GM18507 (cell line): ENCODE measurements at regions not wholly inside any gene's neighbourhood (a gene's known extent, or its start where the extent isn't known, plus 50 kb on each side); places are given as distances from the start of the nearest gene placed in this dataset.
"Not testable (repeated sequence)": the region's sequence is repeated elsewhere in the genome, so short reads cannot be mapped to it uniquely, and the experiment has no call there.

ENCODE experiments used
- DNase-seq: peaks from one replicate; pipeline ENCODE4 v3.0.0; 2011; ENCODE audit warnings: low read depth; ENCODE audit not compliant: insufficient read length; ENCODE audit errors: extremely low spot score
- FAIRE-seq: peaks from 2 replicates; lab custom pipeline; 2011; peaks lifted over from hg19 to GRCh38; lab: Jason Lieb, UNC

DNA sequence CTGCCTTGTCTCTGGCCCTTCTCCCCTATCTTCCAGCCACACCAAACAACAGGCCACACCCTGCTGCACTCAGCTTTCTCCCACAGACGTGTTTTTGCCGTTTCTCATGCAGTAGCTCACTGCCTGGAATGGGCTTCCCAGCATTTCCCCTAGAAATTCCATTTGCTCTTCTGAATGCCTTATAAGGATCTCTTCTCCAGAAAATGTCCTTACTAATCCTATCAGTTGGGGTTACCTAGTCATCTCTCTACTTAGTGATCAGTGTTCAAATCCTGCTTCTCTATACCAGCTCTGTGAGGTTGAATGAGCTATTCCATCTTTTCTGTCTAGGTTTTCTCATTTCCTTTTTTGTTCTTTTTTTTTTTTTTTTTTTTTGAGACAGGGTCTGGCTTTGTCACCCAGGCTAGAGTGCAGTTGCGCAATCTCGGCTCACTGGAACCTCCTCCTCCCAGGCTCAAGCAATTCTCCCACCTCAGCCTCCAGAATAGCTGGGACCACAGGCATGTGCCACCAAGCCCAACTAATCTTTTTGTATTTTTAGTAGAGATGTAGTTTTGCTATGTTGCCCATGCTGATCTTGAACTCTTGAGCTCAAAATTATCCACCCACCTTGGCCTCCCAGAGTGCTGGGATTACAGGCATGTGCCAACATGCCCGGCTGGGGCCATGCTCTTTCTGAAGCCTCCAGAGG lies 98.2 kb upstream of the CHD2 start:
- no peak for DNase-seq
- no peak for FAIRE-seq

DNA sequence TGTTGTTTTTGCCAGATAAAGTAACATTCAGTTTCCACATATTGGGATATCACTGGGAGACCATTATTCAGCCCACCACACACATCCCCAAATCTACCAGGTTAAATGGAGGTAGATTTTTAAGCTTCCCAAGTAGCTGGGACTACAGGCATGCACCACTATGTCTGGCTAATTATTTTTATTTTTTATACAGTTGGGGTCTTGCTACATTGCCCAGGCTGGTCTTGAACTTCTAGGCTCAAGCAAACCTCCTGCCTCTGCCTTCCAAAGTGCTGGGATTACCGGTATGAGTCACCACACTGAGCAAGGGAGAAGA lies 96.6 kb upstream of the CHD2 start:
- no peak for FAIRE-seq
- DNase-seq = no peak

DNA sequence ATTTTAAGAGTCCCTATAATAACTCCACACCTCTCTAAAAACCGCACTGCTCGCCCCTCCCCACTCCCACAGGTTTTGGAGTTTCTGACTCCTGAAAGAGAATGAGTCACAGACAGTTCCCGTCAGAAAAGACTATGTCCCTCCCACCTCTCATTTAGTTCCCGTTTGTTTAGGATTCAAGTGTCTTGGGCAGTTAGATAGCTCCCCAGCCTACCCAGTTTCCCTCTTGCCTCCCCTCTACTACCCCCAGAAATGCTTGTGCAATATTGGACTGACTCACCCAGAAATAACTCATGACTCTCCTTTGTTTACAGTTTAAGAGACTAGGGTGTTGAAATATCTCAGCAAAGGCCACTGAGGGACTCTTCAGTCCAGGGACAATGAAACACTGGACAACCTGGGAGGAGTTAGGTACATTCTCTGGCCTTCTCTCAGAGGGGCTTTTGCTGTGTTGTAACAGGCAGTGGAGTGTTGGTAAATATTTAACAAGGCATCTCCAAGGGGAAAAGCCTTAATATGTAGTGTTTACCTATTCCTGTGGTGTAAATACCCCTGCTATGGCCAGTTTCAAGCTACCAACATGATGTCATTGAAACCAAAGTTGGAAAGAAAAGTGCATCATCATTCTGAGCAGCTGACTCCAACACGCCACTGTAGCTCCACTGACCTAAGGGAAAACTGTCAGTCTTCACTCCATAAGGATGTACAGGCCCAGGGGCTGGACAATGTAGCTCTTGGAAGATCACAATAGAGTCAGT lies 96.1 kb upstream of the CHD2 start:
- FAIRE-seq (no peak), DNase-seq (no peak)

DNA sequence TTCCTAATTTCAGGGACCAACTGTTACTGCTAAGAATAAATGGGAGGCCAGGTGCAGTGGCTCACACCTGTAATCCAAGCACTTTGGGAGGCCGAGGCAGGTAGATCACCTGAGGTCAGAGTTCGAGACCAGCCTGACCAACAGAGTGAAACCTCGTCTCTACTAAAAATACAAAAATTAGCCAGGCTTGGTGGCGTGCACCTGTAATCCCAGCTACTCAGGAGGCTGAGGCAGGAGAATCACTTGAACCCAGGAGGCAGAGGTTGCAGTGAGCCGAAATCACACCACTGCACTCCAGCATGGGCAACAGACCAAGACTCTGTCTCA lies 95.6 kb upstream of the CHD2 start:
- DNase-seq, FAIRE-seq: not testable (repeated sequence)

DNA sequence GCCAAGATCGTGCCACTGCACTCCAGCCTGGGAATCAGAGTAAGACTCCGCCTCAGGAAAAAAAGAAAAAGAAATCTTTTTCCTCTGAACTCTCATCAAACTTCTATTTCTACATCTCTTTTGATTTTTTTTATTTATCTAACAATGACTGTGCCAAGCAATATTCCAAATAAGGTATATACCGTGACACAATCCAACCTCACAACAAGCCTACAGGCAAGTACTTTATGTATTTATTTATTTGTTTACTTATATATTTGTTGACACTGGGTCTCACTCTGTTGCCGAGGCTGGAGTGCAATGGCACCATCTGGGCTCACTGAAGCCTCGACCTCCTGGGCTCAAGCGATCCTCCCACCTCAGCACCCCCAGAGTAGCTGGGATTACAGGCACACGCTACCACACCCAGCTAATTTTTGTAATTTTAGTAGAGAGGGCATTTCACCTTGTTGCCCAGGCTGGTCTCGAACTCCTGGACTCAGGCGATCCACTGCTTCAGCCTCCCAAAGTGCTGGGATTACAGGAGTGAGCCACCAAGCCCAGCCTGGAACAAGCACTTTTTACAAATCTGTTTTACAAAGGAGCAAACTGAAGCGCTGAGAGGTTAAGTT lies 94.9 kb upstream of the CHD2 start:
- FAIRE-seq (no peak), DNase-seq (no peak)

GRCh38 chr15:92806171-92806570 lies 94.0 kb upstream of the CHD2 start:
- FAIRE-seq, DNase-seq: not testable (repeated sequence)

- DNase-seq (no peak), FAIRE-seq (no peak)
Observed at GRCh38 chr15:92806763-92807162, 93.4 kb upstream of the CHD2 start.

DNA sequence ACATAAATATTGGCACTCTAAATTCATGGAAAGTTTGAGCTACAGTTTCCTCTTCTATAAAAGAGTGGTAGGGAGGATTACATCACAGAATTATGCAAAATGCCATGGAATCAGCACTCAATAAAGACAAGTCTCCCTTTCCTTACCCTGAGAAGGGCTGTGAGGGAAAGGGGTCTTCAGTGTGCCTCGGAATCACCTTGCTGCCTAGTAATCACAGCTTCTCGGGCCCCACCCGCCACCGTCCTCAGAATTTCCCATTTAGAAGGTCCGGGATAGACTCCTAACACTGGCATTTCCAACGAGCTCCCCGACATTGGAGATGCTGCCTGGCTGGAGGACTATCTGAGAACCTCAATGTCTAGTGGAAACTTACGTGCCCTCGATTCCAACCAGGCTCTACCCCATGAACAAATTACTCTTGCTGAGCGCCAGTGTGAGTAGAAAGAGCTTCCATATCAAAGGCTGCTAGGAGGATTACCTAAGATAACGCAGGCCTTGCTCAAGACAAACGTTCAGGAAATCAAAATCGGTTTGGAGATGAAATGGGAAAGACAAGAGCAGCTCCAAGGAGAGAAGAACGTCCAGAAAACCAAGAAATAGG lies 92.1 kb upstream of the CHD2 start:
- FAIRE-seq (no peak), DNase-seq (no peak)

GRCh38 chr15:92808598-92809063 lies 91.5 kb upstream of the CHD2 start:
- no peak for DNase-seq

GRCh38 chr15:92809064-92809879 lies 90.9 kb upstream of the CHD2 start:
- FAIRE-seq (peak; percentile 86), DNase-seq (peak; percentile 91)

More at GRCh38 chr15:92808598-92809063, 91.5 kb upstream of the CHD2 start:
- no peak for FAIRE-seq

- peak; percentile 67 for FAIRE-seq
- no peak for DNase-seq
Observed at GRCh38 chr15:92809880-92810361, 90.2 kb upstream of the CHD2 start.

- FAIRE-seq = peak; percentile 12
- DNase-seq = no peak
Observed at GRCh38 chr15:92810418-92811138, 89.5 kb upstream of the CHD2 start.

- FAIRE-seq (no peak), DNase-seq (no peak)
Observed at GRCh38 chr15:92811148-92811913, 88.8 kb upstream of the CHD2 start.

- DNase-seq = no peak
- no peak for FAIRE-seq
Observed at GRCh38 chr15:92812271-92812670, 87.9 kb upstream of the CHD2 start.

GRCh38 chr15:92813485-92813884 lies 86.6 kb upstream of the CHD2 start:
- DNase-seq (no peak), FAIRE-seq (no peak)

DNA sequence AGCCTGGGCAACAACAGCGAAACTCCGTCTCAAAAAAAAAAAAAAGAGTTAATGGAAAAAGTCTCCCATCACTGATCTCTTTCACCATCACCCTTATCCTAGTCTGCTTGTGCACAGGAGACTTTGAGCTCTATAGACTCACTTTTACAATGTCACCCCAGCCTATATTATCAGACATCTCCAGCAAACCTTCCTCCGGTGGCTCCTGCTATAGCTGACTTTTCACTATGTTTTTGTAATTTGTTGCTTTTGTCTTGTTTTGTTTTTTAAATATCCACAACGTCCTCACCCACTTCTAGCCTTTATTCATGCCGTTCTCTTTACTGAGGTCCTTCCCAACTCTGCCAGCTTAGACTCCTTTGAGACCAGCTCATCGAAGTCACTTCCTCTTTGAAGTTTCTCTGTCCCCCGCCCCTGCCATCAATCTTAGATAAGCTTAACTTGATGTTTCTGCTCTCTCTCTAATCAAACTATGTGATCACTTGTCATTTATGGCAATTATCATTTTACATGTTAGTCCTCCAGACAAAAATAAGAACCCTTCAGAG lies 82.7 kb upstream of the CHD2 start:
- DNase-seq (no peak), FAIRE-seq (no peak)

DNA sequence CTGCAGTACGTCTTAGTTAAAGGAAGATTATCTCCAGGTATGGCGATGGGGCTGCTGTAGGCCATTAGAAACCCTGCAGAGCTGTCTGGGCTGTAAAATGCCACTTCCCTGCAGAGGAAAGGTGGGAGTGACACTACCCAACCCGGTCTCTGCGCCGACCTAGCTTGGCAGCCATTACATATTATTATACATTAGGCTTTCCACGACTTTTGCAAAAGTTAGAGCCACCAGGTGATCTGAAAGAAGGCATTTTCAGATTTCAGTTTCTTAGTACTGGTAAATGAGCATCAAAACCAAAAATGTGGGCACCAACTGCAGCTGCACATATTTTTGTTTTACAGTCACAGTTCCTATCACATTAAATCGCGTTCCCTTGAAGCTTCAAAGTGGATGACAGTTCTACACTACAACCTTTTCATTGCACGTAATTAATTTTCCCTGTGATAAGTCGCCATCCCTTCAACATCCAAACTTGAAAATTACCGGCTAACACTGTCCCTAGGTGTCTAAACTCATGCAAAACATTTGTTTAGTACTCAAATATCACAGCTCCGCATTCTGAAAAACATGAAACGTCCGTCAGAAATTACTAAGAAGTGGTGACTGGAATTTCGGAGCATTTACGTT lies 81.4 kb upstream of the CHD2 start:
- no peak for FAIRE-seq
- no peak for DNase-seq
